ENCODE measurements at regions not wholly inside any gene's neighbourhood (a gene's known extent, or its start where the extent isn't known, plus 50 kb on each side); places are given as distances from the start of the nearest gene placed in this dataset.

DNA sequence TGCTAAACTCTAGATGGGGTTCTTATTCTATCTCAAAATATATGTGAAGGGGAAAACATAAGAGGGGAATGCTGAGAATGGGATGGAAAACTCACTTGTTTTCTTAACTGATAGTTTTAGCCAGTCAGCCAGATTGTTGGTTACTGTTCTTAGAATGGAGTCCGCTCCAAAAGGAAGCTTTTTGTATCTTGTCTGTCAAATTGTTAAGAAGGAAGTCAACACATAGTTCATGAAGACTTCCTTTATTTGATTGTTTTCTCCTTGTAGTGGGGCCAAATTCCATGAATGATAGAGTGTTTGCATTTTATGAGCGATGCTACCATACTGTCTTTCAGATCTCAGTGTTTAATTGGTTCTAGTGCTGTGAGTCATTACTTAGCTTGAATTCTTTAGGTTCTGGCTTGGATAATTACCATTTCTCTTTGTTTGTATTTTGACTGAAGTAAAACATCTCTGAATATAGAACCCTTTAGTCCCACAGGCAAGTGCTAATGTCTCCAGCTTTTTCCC lies 98.3 kb upstream of the GOT2 start:
- TF ChIP-seq POLR2A (IDR thresholded peaks at IDR 0.05), result no peak
- TF ChIP-seq, protein P1, sequence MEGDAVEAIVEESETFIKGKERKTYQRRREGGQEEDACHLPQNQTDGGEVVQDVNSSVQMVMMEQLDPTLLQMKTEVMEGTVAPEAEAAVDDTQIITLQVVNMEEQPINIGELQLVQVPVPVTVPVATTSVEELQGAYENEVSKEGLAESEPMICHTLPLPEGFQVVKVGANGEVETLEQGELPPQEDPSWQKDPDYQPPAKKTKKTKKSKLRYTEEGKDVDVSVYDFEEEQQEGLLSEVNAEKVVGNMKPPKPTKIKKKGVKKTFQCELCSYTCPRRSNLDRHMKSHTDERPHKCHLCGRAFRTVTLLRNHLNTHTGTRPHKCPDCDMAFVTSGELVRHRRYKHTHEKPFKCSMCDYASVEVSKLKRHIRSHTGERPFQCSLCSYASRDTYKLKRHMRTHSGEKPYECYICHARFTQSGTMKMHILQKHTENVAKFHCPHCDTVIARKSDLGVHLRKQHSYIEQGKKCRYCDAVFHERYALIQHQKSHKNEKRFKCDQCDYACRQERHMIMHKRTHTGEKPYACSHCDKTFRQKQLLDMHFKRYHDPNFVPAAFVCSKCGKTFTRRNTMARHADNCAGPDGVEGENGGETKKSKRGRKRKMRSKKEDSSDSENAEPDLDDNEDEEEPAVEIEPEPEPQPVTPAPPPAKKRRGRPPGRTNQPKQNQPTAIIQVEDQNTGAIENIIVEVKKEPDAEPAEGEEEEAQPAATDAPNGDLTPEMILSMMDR (IDR thresholded peaks at IDR 0.05), result no peak

Data from lower leg skin (tissue), 3 donors.